ENCODE measurements at regions not wholly inside any gene's neighbourhood (a gene's known extent, or its start where the extent isn't known, plus 50 kb on each side); places are given as distances from the start of the nearest gene placed in this dataset.
A peak's percentile ranks its signal among the peaks of the same experiment; 100 is the strongest.
"Not testable (repeated sequence)": the region's sequence is repeated elsewhere in the genome, so short reads cannot be mapped to it uniquely, and the experiment has no call there.

- DNase-seq (ENCODE audit: low spot score) = no peak
Observed at GRCh38 chr9:82445556-82445955, 457.0 kb downstream of the SPATA31D1 start.

- DNase-seq (ENCODE audit: low spot score) = no peak
Observed at GRCh38 chr9:82447343-82447742, 458.8 kb downstream of the SPATA31D1 start.

GRCh38 chr9:82449986-82450385 is 461.4 kb downstream of the SPATA31D1 start:
- no peak for DNase-seq (ENCODE audit: low spot score)

GRCh38 chr9:82454509-82455190 is 466.1 kb downstream of the SPATA31D1 start:
- no peak for DNase-seq (ENCODE audit: low spot score)

GRCh38 chr9:82456642-82457041 is 468.1 kb downstream of the SPATA31D1 start:
- DNase-seq (ENCODE audit: low spot score) = no peak

GRCh38 chr9:82457298-82457697 is 468.7 kb downstream of the SPATA31D1 start:
- DNase-seq (ENCODE audit: low spot score) = no peak

GRCh38 chr9:82457891-82458290 is 469.3 kb downstream of the SPATA31D1 start:
- no peak for DNase-seq (ENCODE audit: low spot score)

- DNase-seq (ENCODE audit: low spot score) = no peak
Observed at GRCh38 chr9:82458296-82458695, 469.7 kb downstream of the SPATA31D1 start.

GRCh38 chr9:82466616-82467260 is 478.2 kb downstream of the SPATA31D1 start:
- DNase-seq (ENCODE audit: low spot score) = no peak

- DNase-seq (ENCODE audit: low spot score) = no peak
Observed at GRCh38 chr9:82467436-82467835, 478.9 kb downstream of the SPATA31D1 start.

- no peak for DNase-seq (ENCODE audit: low spot score)
Observed at GRCh38 chr9:82474235-82474634, 485.7 kb downstream of the SPATA31D1 start.

- no peak for DNase-seq (ENCODE audit: low spot score)
Observed at GRCh38 chr9:82475584-82476301, 487.2 kb downstream of the SPATA31D1 start.

- DNase-seq (ENCODE audit: low spot score) = no peak
Observed at GRCh38 chr9:82480921-82481320, 492.3 kb downstream of the SPATA31D1 start.

GRCh38 chr9:82487935-82488312 is 499.4 kb downstream of the SPATA31D1 start:
- DNase-seq (ENCODE audit: low spot score) = no peak

GRCh38 chr9:82488313-82489200 is 500.0 kb downstream of the SPATA31D1 start:
- DNase-seq (ENCODE audit: low spot score) = peak; percentile 67

GRCh38 chr9:82489201-82489821 is 500.7 kb downstream of the SPATA31D1 start:
- DNase-seq (ENCODE audit: low spot score) = no peak

- no peak for DNase-seq (ENCODE audit: low spot score)
Observed at GRCh38 chr9:82490019-82490499, 501.5 kb downstream of the SPATA31D1 start.

GRCh38 chr9:82490821-82491220 is 502.2 kb downstream of the SPATA31D1 start:
- DNase-seq (ENCODE audit: low spot score) = not testable (repeated sequence)

GRCh38 chr9:82491604-82492003 is 503.0 kb downstream of the SPATA31D1 start:
- no peak for DNase-seq (ENCODE audit: low spot score)

- no peak for DNase-seq (ENCODE audit: low spot score)
Observed at GRCh38 chr9:82492274-82492673, 503.7 kb downstream of the SPATA31D1 start.

Data from SK-N-DZ (cell line).